HCT116 (cell line): ENCODE measurements at regions not wholly inside any gene's neighbourhood (a gene's known extent, or its start where the extent isn't known, plus 50 kb on each side); places are given as distances from the start of the nearest gene placed in this dataset.

Experiments used
- ATAC-seq: fragments of 200-7000 bp; cut with Tn5 transposase; 2 replicates; pipeline ENCODE4 v1.9.1; 2020; ENCODE audit warnings: mild to moderate bottlenecking, moderate library complexity
- BruUV-seq: library from RNA; stranded (reverse); fragments of 400-500 nt; replicated peaks from 2 replicates; lab custom pipeline; 2021; lab: Mats Ljungman, UMichigan
- CTCF ChIA-PET: fragments of 300-600 bp; sonication (Branson Sonifier 250); formaldehyde crosslinking; loops from one replicate; lab custom pipeline; 2021; ENCODE audit warnings: antibody characterized with exemption; lab: Charles Lee
- POLR2A ChIA-PET: fragments of 300-600, 350-600 bp; sonication (Branson Sonifier 250); formaldehyde crosslinking; loops from one replicate; lab custom pipeline; 2021; ENCODE audit warnings: antibody characterized with exemption; lab: Charles Lee
- RAD21 ChIA-PET, 2 experiments: fragments of 300-600 bp; sonication (Branson Sonifier 250); formaldehyde crosslinking; loops; one replicate each; lab custom pipeline; 2023; ENCODE audit warnings: low total read pairs in 2 of 2; ENCODE audit not compliant: uncharacterized antibody in 2 of 2, unreplicated experiment in 2 of 2, low non-redundant PET in 1 of 2; lab: Charles Lee
- DNase-seq: peaks from one replicate; pipeline ENCODE4 v3.0.0-alpha.2; 2010; ENCODE audit warnings: low read depth, low spot score
- H2AFZ ChIP-seq: fragments of 200-600 bp; shearing (Covaris generic), sonication (generic); 2 replicates; pipeline ENCODE4 v1.6.1; 2017; ENCODE audit warnings: low read depth, mixed run types, mixed read lengths, antibody characterized with exemption, low read length; ENCODE audit not compliant: poor library complexity, severe bottlenecking
- H3K27ac ChIP-seq: 2 replicates; pipeline ENCODE4 v1.5.1; 2012; ENCODE audit warnings: low read depth, low read length
- H3K27me3 ChIP-seq: fragments of 200-600 bp; sonication (generic); 2 replicates; pipeline ENCODE4 v1.6.1; 2016; ENCODE audit warnings: mixed run types, low read length, mixed read lengths; ENCODE audit not compliant: insufficient read depth
- H3K36me3 ChIP-seq, 2 experiments: fragments of 200-500 bp in 1 of 2; fragments of 200-600 bp in 1 of 2; sonication (Bioruptor generic) in 1 of 2; sonication (generic) in 1 of 2; 2 replicates each; pipeline versions ENCODE4 v1.5.1 to v1.6.1; 2014 to 2016; ENCODE audit warnings: low read length in 2 of 2, inconsistent platforms in 1 of 2, mixed read lengths in 1 of 2, mixed run types in 1 of 2; ENCODE audit not compliant: insufficient read depth in 2 of 2, control insufficient read depth in 1 of 2
- H3K4me1 ChIP-seq, 2 experiments: fragments of 200-600 bp in 1 of 2; sonication (generic) in 1 of 2; 2 replicates each; pipeline versions ENCODE4 v1.5.1 to v1.6.1; 2012 to 2017; ENCODE audit warnings: low read length in 2 of 2, inconsistent platforms in 1 of 2, mild to moderate bottlenecking in 1 of 2, mixed read lengths in 1 of 2, mixed run types in 1 of 2, moderate library complexity in 1 of 2; ENCODE audit not compliant: insufficient read depth in 2 of 2, control insufficient read depth in 1 of 2
- H3K4me2 ChIP-seq: fragments of 200-600 bp; sonication (generic); 2 replicates; pipeline ENCODE4 v1.6.1; 2017; ENCODE audit warnings: mixed run types, low read length, mixed read lengths
- H3K4me3 ChIP-seq, 2 experiments: fragments of 200-600 bp in 1 of 2; sonication (generic) in 1 of 2; replicated peaks in 1 of 2; 2 replicates each; pipeline ENCODE4 v1.5.1; 2011 to 2016; ENCODE audit warnings: low read length in 2 of 2, control low read depth in 1 of 2, low read depth in 1 of 2, mild to moderate bottlenecking in 1 of 2, mixed read lengths in 1 of 2, mixed run types in 1 of 2
- H3K79me2 ChIP-seq: fragments of 200-600 bp; sonication (generic); 2 replicates; pipeline ENCODE4 v1.6.1; 2017; ENCODE audit warnings: mild to moderate bottlenecking, mixed run types, low read length, moderate library complexity, mixed read lengths; ENCODE audit not compliant: insufficient read depth
- H3K9ac ChIP-seq: fragments of 200-600 bp; sonication (generic); 2 replicates; pipeline ENCODE4 v1.6.1; 2016; ENCODE audit warnings: low read length, mixed read lengths
- H3K9me2 ChIP-seq: fragments of 200-600 bp; sonication (generic), shearing (Covaris generic); 2 replicates; pipeline ENCODE4 v1.6.1; 2017; ENCODE audit warnings: mixed run types, mild to moderate bottlenecking, moderate library complexity; ENCODE audit not compliant: insufficient read depth
- H3K9me3 ChIP-seq, 2 experiments: fragments of 200-500 bp in 1 of 2; fragments of 200-600 bp in 1 of 2; sonication (Bioruptor generic) in 1 of 2; sonication (generic) in 1 of 2; 2 replicates each; pipeline ENCODE4 v1.6.1; 2014 to 2017; ENCODE audit warnings: low read length in 2 of 2, mixed read lengths in 2 of 2, inconsistent platforms in 1 of 2, low read depth in 1 of 2, mild to moderate bottlenecking in 1 of 2, mixed run types in 1 of 2, moderate library complexity in 1 of 2; ENCODE audit not compliant: control insufficient read depth in 1 of 2, insufficient read depth in 1 of 2
- H4K20me1 ChIP-seq: fragments of 200-600 bp; sonication (generic), shearing (Covaris generic); 2 replicates; pipeline ENCODE4 v1.6.1; 2017; ENCODE audit warnings: mixed run types, mild to moderate bottlenecking, moderate library complexity; ENCODE audit not compliant: insufficient read depth
- CBX3 ChIP-seq: IDR thresholded peaks from 2 replicates; pipeline ENCODE4 v1.6.1; 2012; ENCODE audit warnings: low read depth
- EGR1 ChIP-seq: IDR thresholded peaks from 2 replicates; pipeline ENCODE4 v1.6.1; 2012; ENCODE audit warnings: low read depth
- FOSL1 ChIP-seq: IDR thresholded peaks from 2 replicates; pipeline ENCODE4 v1.6.1; 2012; ENCODE audit warnings: low read depth
- JUND ChIP-seq: IDR thresholded peaks from 2 replicates; pipeline ENCODE4 v1.6.1; 2012
- POLR2A ChIP-seq: IDR thresholded peaks from 2 replicates; pipeline ENCODE4 v1.7.0; 2011; ENCODE audit warnings: borderline replicate concordance; ENCODE audit not compliant: insufficient read depth, insufficient read length; ENCODE audit errors: extremely low read depth
- POLR2AphosphoS5 ChIP-seq: IDR thresholded peaks from 2 replicates; pipeline ENCODE4 v1.6.1; 2011; ENCODE audit warnings: mild to moderate bottlenecking, low read depth, low read length, moderate library complexity
- SIN3A ChIP-seq: IDR thresholded peaks from 2 replicates; pipeline ENCODE4 v1.6.1; 2012; ENCODE audit warnings: low read depth
- YY1 ChIP-seq: IDR thresholded peaks from 2 replicates; pipeline ENCODE4 v1.6.1; 2011; ENCODE audit warnings: low read length, low read depth, moderate library complexity, mild to moderate bottlenecking; ENCODE audit not compliant: insufficient replicate concordance; ENCODE audit errors: extremely low read depth
- ZFX ChIP-seq: fragments of 450-650 bp; IDR thresholded peaks from 2 replicates; pipeline ENCODE4 v1.6.1; 2017
- ZNF274 ChIP-seq: fragments of 200-500 bp; sonication (Bioruptor generic); IDR thresholded peaks from 2 replicates; pipeline ENCODE4 v1.6.1; 2014; ENCODE audit warnings: mild to moderate bottlenecking, low read depth, low read length, inconsistent platforms
- intact Hi-C: fragments of 100-400 bp; cut with micrococcal nuclease; formaldehyde crosslinking; loops from 2 replicates; pipeline ENCODE4 v1.10.0; 2022
- TF ChIP-seq, protein P1 (sequence below), 3 experiments: fragments of 200-600 bp in 1 of 3; sonication (generic) in 1 of 3; IDR thresholded peaks in 2 of 3; conservative IDR thresholded peaks in 1 of 3; 2 replicates each; pipeline ENCODE4 v1.5.1; 2012 to 2017; ENCODE audit warnings: low read depth in 2 of 3, low read length in 2 of 3, antibody characterized with exemption in 1 of 3, borderline replicate concordance in 1 of 3, control low read depth in 1 of 3, mild to moderate bottlenecking in 1 of 3, mixed read lengths in 1 of 3, mixed run types in 1 of 3, moderate library complexity in 1 of 3; ENCODE audit not compliant: insufficient read depth in 1 of 3
- TF ChIP-seq, protein P2 (sequence below): IDR thresholded peaks from 2 replicates; pipeline ENCODE4 v1.6.1; 2012; ENCODE audit warnings: low read depth
- TF ChIP-seq, protein P3 (sequence below): IDR thresholded peaks from 2 replicates; pipeline ENCODE4 v1.6.1; 2012

DNA sequence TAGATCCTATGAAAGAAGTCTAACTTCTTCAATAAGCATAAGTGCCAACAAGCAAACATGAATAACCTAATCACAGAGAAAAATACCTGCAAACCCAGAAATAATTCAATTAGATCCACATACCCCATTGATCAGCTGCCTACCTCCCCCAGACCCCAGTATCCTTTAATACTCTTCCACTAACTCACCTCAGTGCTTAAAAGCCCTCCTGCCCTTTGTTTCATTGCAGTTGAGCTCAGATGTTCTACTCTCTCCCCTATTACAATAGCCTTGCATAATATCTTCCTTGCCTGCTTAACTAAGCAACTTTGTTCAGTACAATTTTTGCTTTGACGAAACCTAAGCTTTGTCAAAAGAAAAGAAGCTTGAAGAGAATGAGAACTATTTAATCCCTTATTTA, 156.0 kb upstream of the ZC3H15 start:
- POLR2A ChIA-PET = no interaction called here
- H3K79me2 ChIP-seq = no peaks in the 10 kb centered on the region
- peaks cover 3% of the 10 kb centered on the region; the same call in 1 of the 2 replicates for H3K9me2 ChIP-seq
- no TSS peak for BruUV-seq
- H3K27ac ChIP-seq = no peak overlapping the region
- no peak overlapping the region for H2AFZ ChIP-seq
- H3K27me3 ChIP-seq = no peaks in the 10 kb centered on the region
- TF ChIP-seq JUND = no peak
- H3K9ac ChIP-seq = no peak overlapping the region
- CTCF ChIA-PET = no interaction called here
- RAD21 ChIA-PET = no interaction called here
- H3K9me3 ChIP-seq = no peaks in the 10 kb centered on the region
- no peak overlapping the region for H3K4me2 ChIP-seq
- no peaks in the 10 kb centered on the region for H3K4me1 ChIP-seq
- H4K20me1 ChIP-seq = no peaks in the 10 kb centered on the region
- DNase-seq (no peak), ATAC-seq (no peak)
- no peak overlapping the region for H3K4me3 ChIP-seq
- no peaks in the 10 kb centered on the region for H3K36me3 ChIP-seq
- intact Hi-C loops = no loop called here

DNA sequence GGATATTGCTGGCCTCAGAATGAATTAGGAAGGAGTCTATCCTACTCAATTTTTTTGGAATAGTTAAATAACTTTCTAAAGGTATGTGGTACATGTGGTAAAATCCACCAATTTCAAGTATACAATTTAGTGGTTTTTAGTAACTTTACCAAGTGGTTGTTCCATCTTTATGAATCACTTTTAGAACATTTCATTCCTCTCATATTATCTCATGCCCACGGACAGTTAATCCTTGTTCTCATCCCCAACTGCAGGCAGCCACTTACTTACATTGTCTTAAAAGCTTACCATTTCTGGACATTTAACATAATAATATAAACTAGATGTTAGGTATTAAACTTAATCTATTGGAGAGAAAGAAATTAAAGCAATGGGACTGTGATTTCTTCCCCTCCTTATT, 146.3 kb upstream of the ZC3H15 start:
- Histone ChIP-seq H3K27ac (no peak overlapping the region), H4K20me1 (no peaks in the 10 kb centered on the region), H3K4me1 (no peaks in the 10 kb centered on the region), H3K9me2 (no peaks in the 10 kb centered on the region), H3K4me3 (no peak overlapping the region), H3K4me2 (no peak overlapping the region), H3K9me3 (no peaks in the 10 kb centered on the region), H3K36me3 (no peaks in the 10 kb centered on the region), H3K27me3 (no peaks in the 10 kb centered on the region), H2AFZ (no peak overlapping the region), H3K9ac (no peak overlapping the region), H3K79me2 (no peaks in the 10 kb centered on the region)
- intact Hi-C loops = no loop called here
- RAD21 ChIA-PET = no interaction called here
- TF ChIP-seq, protein P1, sequence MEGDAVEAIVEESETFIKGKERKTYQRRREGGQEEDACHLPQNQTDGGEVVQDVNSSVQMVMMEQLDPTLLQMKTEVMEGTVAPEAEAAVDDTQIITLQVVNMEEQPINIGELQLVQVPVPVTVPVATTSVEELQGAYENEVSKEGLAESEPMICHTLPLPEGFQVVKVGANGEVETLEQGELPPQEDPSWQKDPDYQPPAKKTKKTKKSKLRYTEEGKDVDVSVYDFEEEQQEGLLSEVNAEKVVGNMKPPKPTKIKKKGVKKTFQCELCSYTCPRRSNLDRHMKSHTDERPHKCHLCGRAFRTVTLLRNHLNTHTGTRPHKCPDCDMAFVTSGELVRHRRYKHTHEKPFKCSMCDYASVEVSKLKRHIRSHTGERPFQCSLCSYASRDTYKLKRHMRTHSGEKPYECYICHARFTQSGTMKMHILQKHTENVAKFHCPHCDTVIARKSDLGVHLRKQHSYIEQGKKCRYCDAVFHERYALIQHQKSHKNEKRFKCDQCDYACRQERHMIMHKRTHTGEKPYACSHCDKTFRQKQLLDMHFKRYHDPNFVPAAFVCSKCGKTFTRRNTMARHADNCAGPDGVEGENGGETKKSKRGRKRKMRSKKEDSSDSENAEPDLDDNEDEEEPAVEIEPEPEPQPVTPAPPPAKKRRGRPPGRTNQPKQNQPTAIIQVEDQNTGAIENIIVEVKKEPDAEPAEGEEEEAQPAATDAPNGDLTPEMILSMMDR (IDR thresholded peaks at IDR 0.05 in 2 of 3, conservative IDR thresholded peaks at IDR 0.05 in 1 of 3; ENCODE audit: borderline replicate concordance in 1 of 3, insufficient read depth in 1 of 3, low read depth in 2 of 3, low read length in 2 of 3) = no peak
- no peak for TF ChIP-seq POLR2AphosphoS5
- no peak for TF ChIP-seq POLR2A
- TF ChIP-seq YY1 = no peak
- TF ChIP-seq EGR1 = no peak
- TF ChIP-seq ZNF274 = no peak
- no peak for TF ChIP-seq ZFX
- TF ChIP-seq SIN3A = no peak
- TF ChIP-seq, protein P2, sequence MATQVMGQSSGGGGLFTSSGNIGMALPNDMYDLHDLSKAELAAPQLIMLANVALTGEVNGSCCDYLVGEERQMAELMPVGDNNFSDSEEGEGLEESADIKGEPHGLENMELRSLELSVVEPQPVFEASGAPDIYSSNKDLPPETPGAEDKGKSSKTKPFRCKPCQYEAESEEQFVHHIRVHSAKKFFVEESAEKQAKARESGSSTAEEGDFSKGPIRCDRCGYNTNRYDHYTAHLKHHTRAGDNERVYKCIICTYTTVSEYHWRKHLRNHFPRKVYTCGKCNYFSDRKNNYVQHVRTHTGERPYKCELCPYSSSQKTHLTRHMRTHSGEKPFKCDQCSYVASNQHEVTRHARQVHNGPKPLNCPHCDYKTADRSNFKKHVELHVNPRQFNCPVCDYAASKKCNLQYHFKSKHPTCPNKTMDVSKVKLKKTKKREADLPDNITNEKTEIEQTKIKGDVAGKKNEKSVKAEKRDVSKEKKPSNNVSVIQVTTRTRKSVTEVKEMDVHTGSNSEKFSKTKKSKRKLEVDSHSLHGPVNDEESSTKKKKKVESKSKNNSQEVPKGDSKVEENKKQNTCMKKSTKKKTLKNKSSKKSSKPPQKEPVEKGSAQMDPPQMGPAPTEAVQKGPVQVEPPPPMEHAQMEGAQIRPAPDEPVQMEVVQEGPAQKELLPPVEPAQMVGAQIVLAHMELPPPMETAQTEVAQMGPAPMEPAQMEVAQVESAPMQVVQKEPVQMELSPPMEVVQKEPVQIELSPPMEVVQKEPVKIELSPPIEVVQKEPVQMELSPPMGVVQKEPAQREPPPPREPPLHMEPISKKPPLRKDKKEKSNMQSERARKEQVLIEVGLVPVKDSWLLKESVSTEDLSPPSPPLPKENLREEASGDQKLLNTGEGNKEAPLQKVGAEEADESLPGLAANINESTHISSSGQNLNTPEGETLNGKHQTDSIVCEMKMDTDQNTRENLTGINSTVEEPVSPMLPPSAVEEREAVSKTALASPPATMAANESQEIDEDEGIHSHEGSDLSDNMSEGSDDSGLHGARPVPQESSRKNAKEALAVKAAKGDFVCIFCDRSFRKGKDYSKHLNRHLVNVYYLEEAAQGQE = no peak
- TF ChIP-seq, protein P3, sequence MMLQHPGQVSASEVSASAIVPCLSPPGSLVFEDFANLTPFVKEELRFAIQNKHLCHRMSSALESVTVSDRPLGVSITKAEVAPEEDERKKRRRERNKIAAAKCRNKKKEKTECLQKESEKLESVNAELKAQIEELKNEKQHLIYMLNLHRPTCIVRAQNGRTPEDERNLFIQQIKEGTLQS = no peak
- TF ChIP-seq CBX3 = no peak
- TF ChIP-seq FOSL1 = no peak
- BruUV-seq = no TSS peak
- POLR2A ChIA-PET = no interaction called here
- ATAC-seq = no peak
- CTCF ChIA-PET = no interaction called here
- no peak for DNase-seq
